Upper lobe of left lung (tissue), 6 donors: ENCODE measurements at regions not wholly inside any gene's neighbourhood (a gene's known extent, or its start where the extent isn't known, plus 50 kb on each side); places are given as distances from the start of the nearest gene placed in this dataset.
"Not testable (repeated sequence)": the region's sequence is repeated elsewhere in the genome, so short reads cannot be mapped to it uniquely, and the experiment has no call there.

Experiments
- ATAC-seq, 2 donors: fragments of 200-7000 bp; cut with Tn5 transposase; one replicate each; pipeline ENCODE4 v1.9.1; 2022; ENCODE audit warnings: mild to moderate bottlenecking in 2 of 2, moderate library complexity in 2 of 2; ENCODE audit not compliant: low FRiP score in 2 of 2
- DNase-seq, 2 donors: peaks; one replicate each; pipeline ENCODE4 v3.0.0-alpha.2; 2019 to 2020
- H3K27ac ChIP-seq, 4 donors: fragments of 200-600 bp; sonication (generic); one replicate each; pipeline ENCODE4 v1.5.1; 2016 to 2019
- H3K27me3 ChIP-seq, 4 donors: fragments of 200-600 bp; sonication (generic); one replicate each; pipeline ENCODE4 v1.5.1; 2017 to 2019
- H3K36me3 ChIP-seq, 4 donors: fragments of 200-600 bp; sonication (generic); one replicate each; pipeline ENCODE4 v1.5.1; 2016 to 2019
- H3K4me1 ChIP-seq, 4 donors: fragments of 200-600 bp; sonication (generic); one replicate each; pipeline ENCODE4 v1.5.1; 2018 to 2019
- H3K4me3 ChIP-seq, 4 donors: fragments of 200-600 bp; sonication (generic); one replicate each; pipeline ENCODE4 v1.5.1; 2017 to 2019; ENCODE audit warnings: mild to moderate bottlenecking in 2 of 4, moderate library complexity in 1 of 4
- H3K9me3 ChIP-seq, 4 donors: fragments of 200-600 bp; sonication (generic); one replicate each; pipeline ENCODE4 v1.5.1; 2018 to 2019
- CTCF ChIP-seq, 6 experiments: fragments of 450-650 bp in 4 of 6; fragments of 200-600 bp in 2 of 6; sonication (generic) in 2 of 6; IDR thresholded peaks; one replicate each; pipeline ENCODE4 v1.5.1; 2016 to 2019; ENCODE audit warnings: antibody characterized with exemption in 6 of 6
- EP300 ChIP-seq, 4 donors: sonication (generic); formaldehyde crosslinking; IDR thresholded peaks; one replicate each; pipeline ENCODE4 v1.5.1; 2017; ENCODE audit warnings: antibody characterized with exemption in 4 of 4, control low read depth in 2 of 4
- POLR2A ChIP-seq, 4 donors: fragments of 450-650 bp; IDR thresholded peaks; one replicate each; pipeline ENCODE4 v1.5.1; 2016 to 2017; ENCODE audit warnings: antibody characterized with exemption in 4 of 4, mild to moderate bottlenecking in 2 of 4
- POLR2AphosphoS5 ChIP-seq, 2 donors: sonication (generic); formaldehyde crosslinking; IDR thresholded peaks; one replicate each; pipeline ENCODE4 v1.5.1; 2017; ENCODE audit warnings: antibody characterized with exemption in 2 of 2
- WGBS, 2 donors: methylation state at CpG; one replicate each; pipeline ENCODE4 v1.1.5; 2017 to 2018; 5-methylcytosine and 5-hydroxymethylcytosine counted together
- donor health status: DM: no; HTN: no; CAD: no; lungs with moderate emphysema.
- donor health status: DM: no; HTN: yes; CAD: no; lungs with severe emphysema.

- Histone ChIP-seq H3K4me1 (no peaks in the 10 kb centered on the region), H3K27ac (no peak overlapping the region), H3K36me3 (no peaks in the 10 kb centered on the region), H3K4me3 (no peak overlapping the region), H3K27me3 (no peaks in the 10 kb centered on the region), H3K9me3 (no peaks in the 10 kb centered on the region)
- no peak for DNase-seq
- TF ChIP-seq EP300 (IDR thresholded peaks at IDR 0.05), result no peak
- no peak for TF ChIP-seq CTCF (IDR thresholded peaks at IDR 0.05)
- no peak for TF ChIP-seq POLR2AphosphoS5 (IDR thresholded peaks at IDR 0.05)
- no peak for TF ChIP-seq POLR2A (IDR thresholded peaks at IDR 0.05)
- no peak for ATAC-seq
Measured at GRCh38 chr5:29208024-29208423, 1985.5 kb upstream of the CDH6 start.

GRCh38 chr5:29203049-29203448 lies 1990.4 kb upstream of the CDH6 start:
- Histone ChIP-seq H3K36me3 (no peaks in the 10 kb centered on the region), H3K27me3 (no peaks in the 10 kb centered on the region), H3K4me1 (no peaks in the 10 kb centered on the region), H3K27ac (no peak overlapping the region), H3K9me3 (no peaks in the 10 kb centered on the region), H3K4me3 (no peak overlapping the region)
- ATAC-seq (no peak), DNase-seq (no peak)
- no peak for TF ChIP-seq CTCF (IDR thresholded peaks at IDR 0.05)
- TF ChIP-seq EP300 (IDR thresholded peaks at IDR 0.05), result no peak
- TF ChIP-seq POLR2AphosphoS5 (IDR thresholded peaks at IDR 0.05), result no peak
- no peak for TF ChIP-seq POLR2A (IDR thresholded peaks at IDR 0.05)

- Histone ChIP-seq H3K27me3 (no peaks in the 10 kb centered on the region), H3K27ac (no peak overlapping the region), H3K4me3 (no peak overlapping the region), H3K4me1 (no peaks in the 10 kb centered on the region), H3K9me3 (no peaks in the 10 kb centered on the region), H3K36me3 (no peaks in the 10 kb centered on the region)
- ATAC-seq, result no peak
- no peak for DNase-seq
- no peak for TF ChIP-seq POLR2A (IDR thresholded peaks at IDR 0.05)
- no peak for TF ChIP-seq CTCF (IDR thresholded peaks at IDR 0.05)
- no peak for TF ChIP-seq POLR2AphosphoS5 (IDR thresholded peaks at IDR 0.05)
- no peak for TF ChIP-seq EP300 (IDR thresholded peaks at IDR 0.05)
- 56 to 72% methylated on average over 2 of the region's 2 CpGs for WGBS, 2 donors
Measured at GRCh38 chr5:29197631-29198454, 1995.6 kb upstream of the CDH6 start.

- Histone ChIP-seq H3K36me3 (no peaks in the 10 kb centered on the region), H3K27me3 (no peaks in the 10 kb centered on the region), H3K4me3 (no peak overlapping the region), H3K4me1 (no peaks in the 10 kb centered on the region), H3K27ac (no peak overlapping the region), H3K9me3 (no peaks in the 10 kb centered on the region)
- 47 to 59% methylated on average over 1 of the region's 1 CpG for WGBS, 2 donors
- no peak for TF ChIP-seq CTCF (IDR thresholded peaks at IDR 0.05)
- TF ChIP-seq POLR2A (IDR thresholded peaks at IDR 0.05), result no peak
- TF ChIP-seq POLR2AphosphoS5 (IDR thresholded peaks at IDR 0.05), result no peak
- no peak for TF ChIP-seq EP300 (IDR thresholded peaks at IDR 0.05)
- ATAC-seq, result no peak
- DNase-seq, result no peak
Measured at GRCh38 chr5:29193972-29194371, 1999.5 kb upstream of the CDH6 start.

- not testable (repeated sequence) for H3K36me3 ChIP-seq, ATAC-seq, H3K9me3 ChIP-seq, H3K27ac ChIP-seq, H3K4me1 ChIP-seq, H3K4me3 ChIP-seq, H3K27me3 ChIP-seq
- WGBS, 2 donors, result 77 to 88% methylated on average over 17 to 26 of the region's 28 CpGs
- peak in 1 of 2 donors; percentile 15 for DNase-seq
Measured at GRCh38 chr5:29191269-29192048, 2002.0 kb upstream of the CDH6 start.

- not testable (repeated sequence) for ATAC-seq
Measured at GRCh38 chr5:29190398-29190797, 2003.1 kb upstream of the CDH6 start.

GRCh38 chr5:29186380-29186779 lies 2007.1 kb upstream of the CDH6 start:
- not testable (repeated sequence) for H3K36me3 ChIP-seq, ATAC-seq, H3K27ac ChIP-seq, H3K27me3 ChIP-seq, H3K9me3 ChIP-seq, H3K4me1 ChIP-seq, H3K4me3 ChIP-seq, DNase-seq
- 92 to 95% methylated on average over 4 to 5 of the region's 5 CpGs for WGBS, 2 donors

More at GRCh38 chr5:29190398-29190797, 2003.1 kb upstream of the CDH6 start:
- H3K27me3 ChIP-seq, H3K9me3 ChIP-seq, H3K4me3 ChIP-seq, H3K4me1 ChIP-seq, H3K36me3 ChIP-seq, DNase-seq, H3K27ac ChIP-seq: not testable (repeated sequence)
- WGBS, 2 donors, result 56 to 67% methylated on average over 1 of the region's 1 CpG
